SU-DHL-6 (cell line): ENCODE measurements at regions not wholly inside any gene's neighbourhood (a gene's known extent, or its start where the extent isn't known, plus 50 kb on each side); places are given as distances from the start of the nearest gene placed in this dataset.

Experiments used
- CTCF ChIP-seq: fragments of 200-600 bp; sonication (generic); IDR thresholded peaks from one replicate; pipeline ENCODE4 v1.5.1; 2017; ENCODE audit warnings: antibody characterized with exemption, mild to moderate bottlenecking, low read length, moderate library complexity; ENCODE audit not compliant: insufficient read depth, poor library complexity, severe bottlenecking
- EZH2phosphoT487 ChIP-seq: fragments of 200-600 bp; sonication (generic), shearing (Covaris generic); conservative IDR thresholded peaks from 2 replicates; pipeline ENCODE4 v1.6.1; 2018; ENCODE audit warnings: mild to moderate bottlenecking, antibody characterized with exemption, low read length, moderate library complexity, mixed read lengths

DNA sequence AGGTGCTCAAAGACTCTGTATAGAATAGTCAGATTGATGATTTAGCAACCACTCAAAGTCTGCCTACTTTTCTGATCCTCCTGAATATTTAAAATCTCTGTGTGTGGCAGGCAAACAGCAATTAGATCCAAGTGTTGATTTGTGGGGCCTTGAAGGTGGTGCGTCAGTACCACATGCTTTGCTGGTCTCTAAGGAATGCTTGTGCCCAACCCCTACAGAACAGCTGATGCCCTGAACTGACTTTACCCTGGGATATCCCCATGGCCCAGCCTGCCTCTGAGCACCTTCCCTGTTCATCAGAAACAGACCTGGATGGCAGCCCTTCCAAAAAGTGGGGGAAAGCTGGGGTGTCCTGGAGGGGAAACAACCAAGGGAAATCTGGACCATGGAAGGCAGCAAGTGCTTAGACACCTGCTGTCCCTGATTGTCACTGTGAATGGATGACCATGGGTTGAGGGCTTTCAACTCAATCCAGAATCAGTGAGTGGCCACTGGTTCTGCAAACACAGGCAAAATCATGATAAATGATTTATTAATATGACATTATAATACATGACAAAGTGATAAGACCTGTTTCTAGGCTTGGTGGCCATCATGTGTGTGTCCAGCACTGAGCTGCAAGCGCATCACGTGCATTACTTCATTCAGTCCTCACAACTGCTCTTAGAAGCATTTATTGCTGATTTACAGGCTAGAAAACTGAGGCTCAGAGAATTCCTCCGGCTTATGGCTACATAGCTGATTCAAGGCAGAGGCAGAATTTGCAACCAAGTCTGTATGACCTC is 76.1 kb upstream of the TPM1 start:
- TF ChIP-seq CTCF (no peak), EZH2phosphoT487 (no peak)
